Stimulated activated CD8-positive, alpha-beta memory T cell treated with anti-CD3 and anti-CD28 coated beads, Interleukin-12 subunit alpha, Interleukin-12 subunit beta, amount 100 ng/mL, for 1 hour (primary cell): ENCODE measurements at regions not wholly inside any gene's neighbourhood (a gene's known extent, or its start where the extent isn't known, plus 50 kb on each side); places are given as distances from the start of the nearest gene placed in this dataset.
"Not testable (repeated sequence)": the region's sequence is repeated elsewhere in the genome, so short reads cannot be mapped to it uniquely, and the experiment has no call there.

Experiments used
- DNase-seq: peaks from one replicate; pipeline ENCODE4 v3.0.0-alpha.2; 2020; ENCODE audit warnings: low read depth

- DNase-seq = no peak
Measured at GRCh38 chr10:64515970-64516699, 994.9 kb downstream of the REEP3 start.

DNA sequence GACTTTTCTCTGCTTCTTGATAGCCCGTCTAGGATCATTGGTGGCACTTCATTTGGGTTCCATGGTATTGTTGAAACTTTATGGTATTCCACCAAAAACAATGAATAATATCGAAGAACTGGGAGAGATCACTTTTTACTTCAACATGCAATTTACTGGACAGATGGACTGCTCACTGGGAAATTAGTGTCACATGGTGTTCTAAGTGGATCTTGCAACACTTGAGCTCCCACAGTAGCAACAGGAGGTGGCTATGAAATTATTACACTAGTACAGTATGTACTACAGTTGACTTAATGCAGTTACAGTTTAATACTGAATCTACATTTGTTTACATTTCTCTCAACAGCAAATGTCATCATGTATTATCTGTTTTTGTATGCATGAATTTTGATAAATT is 997.3 kb downstream of the REEP3 start:
- DNase-seq = no peak

GRCh38 chr10:64519427-64519826 is 998.2 kb downstream of the REEP3 start:
- no peak for DNase-seq

DNA sequence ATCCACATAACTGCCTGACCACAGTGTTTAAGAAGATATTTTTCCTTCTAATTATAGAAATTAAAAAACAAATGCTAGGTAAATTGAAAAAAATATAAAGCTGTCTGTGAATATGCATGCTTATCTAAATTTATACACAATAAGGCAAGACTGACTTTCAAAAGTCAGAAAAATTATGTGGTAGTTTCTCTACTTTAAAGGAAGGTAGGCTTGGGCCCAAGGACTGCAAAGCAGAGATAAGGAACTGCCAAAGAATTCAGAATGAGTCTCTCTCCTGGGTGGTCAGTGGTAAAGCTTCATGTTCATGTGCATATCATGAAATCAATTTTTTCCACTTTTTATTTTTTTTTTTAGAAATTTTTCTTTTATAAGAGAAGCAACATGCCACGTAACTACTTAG is 998.6 kb downstream of the REEP3 start:
- DNase-seq = no peak

DNA sequence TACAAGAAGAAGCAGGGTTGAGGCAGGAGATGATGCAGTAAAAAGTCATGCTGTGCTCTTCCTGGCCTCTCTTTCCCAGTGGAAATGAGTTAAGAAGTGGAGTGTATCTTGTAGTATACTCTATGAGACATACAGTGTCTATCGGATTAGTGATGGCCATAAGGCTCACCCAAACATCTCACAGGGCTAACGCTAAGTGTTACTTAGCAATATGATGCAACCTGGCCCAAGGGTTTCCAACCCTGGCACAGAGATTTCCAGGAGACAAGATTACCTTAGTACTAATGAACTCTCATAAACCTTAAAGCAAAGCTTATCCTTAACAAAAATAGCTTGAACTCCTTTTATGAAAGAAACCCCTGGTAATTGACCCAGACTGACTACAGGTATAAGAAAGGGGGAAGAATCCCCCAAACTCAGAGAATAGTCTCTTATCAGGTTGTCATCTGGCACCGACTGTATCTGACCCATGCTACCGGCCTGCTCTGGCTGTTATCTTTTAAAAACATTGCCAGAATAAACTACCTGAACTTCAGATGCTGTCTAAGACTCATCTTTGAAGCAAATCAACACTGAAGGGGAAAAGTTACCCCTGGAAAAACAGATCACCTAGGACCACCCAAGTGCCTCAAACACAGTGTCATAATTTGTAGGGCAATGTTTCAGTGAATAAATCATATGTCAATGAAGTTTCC is 1002.0 kb downstream of the REEP3 start:
- no peak for DNase-seq

- DNase-seq = no peak
Measured at GRCh38 chr10:64528294-64529002, 1007.2 kb downstream of the REEP3 start.

DNA sequence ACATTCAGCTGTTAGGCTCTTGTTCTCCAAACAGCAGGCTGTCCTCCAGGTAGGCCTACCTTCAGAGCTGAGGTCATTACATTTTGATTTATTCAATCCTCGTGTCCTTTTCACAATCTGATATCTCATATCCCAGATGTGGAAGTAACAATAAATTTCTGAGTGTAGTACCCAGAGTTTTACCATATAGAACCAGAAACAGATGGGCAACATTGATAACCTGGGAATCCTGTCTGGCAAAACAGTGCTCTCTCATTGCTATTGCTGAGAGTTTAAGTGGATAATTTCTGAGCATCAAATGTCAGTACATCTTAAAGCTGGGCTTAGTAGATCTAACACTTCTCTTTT is 1007.8 kb downstream of the REEP3 start:
- no peak for DNase-seq

DNA sequence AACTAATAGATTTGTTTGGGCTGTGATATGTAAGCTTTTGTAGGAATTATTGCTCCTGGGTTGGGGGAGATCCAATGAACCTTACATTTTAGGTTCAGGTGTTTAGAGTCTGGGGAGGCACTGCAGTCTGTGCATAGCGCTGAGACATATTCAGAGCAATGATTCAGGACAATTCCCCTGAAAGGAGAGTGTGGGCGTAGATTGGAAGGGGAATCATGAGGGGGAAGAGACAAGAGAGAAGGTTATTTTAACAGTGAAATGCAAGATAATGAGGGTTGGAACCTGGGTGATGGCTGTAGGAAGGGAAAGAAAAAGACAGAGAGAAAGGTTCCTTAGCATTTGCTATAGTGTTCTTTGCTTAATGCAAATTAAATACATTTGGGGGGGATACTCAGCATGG is 1013.4 kb downstream of the REEP3 start:
- no peak for DNase-seq

DNA sequence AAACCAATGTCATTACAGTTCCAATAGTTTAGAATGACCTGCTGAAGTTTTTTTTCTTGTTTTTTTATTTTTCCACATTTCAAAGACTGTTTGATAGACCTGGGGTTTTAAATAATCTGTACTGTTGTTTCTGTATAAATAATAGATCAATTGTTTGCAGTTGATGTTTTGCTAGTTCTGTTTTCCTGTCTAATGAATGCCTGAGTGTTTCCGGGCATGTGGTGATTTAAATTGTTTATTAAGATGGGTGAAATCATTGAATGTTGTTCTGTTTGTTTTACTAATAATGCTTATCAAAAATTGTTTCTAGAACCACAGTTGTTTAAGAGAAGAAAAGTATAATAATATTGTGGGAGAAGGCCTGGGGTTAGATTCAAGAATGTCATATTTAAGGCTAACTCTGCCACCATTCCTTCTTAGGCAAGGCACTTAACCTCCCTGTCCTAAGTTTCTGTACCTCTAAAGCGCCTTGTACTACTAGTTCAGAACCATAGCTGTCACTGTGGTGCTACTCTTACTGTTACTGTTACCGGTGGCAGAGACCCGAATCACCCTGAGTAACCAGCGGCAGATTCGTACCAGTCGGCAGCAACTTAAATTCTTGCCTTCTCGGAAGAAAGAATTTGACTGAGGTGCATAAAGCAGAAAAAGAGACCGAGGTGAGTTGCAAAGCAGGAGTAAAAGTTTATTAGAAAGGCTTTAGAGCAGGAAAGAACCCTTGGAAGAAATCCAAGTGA is 1014.1 kb downstream of the REEP3 start:
- DNase-seq = no peak

DNA sequence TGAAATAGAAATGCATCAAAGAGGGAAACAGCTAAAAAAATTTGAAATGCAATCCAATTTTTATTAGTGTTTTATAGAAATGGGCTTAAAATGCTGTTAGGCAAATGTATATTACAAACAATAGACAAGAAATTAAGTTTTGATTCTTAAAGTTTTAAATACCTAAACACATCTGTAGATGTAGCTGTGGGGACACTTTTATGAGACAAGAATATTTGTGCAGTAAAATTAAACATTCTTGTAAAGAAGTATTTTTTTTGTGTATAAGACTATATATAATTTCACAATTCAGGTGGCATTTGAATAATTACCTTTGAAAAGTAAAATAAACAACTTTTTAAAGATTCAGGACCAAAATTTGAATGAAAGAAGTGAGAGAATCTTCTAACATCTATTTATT is 1015.9 kb downstream of the REEP3 start:
- DNase-seq = no peak

DNA sequence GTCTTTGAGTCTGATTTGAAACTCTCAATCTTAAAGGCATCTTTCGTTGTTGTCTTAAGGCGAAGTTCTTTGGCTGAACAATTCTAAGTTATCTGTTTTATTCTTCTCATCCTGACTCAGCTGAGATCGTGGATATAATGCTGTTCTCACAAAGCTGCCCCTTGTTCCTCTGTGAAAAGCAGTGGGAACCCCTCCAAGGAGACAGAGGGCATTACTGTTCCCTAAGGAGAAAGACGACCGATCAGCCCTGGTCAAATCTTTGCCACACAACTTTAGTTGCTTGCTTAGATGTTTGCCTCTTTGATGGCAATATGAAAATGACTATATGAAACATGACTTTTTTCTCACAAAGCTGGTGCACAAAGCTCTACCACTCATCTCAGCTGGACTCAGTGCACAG is 1016.7 kb downstream of the REEP3 start:
- no peak for DNase-seq

DNA sequence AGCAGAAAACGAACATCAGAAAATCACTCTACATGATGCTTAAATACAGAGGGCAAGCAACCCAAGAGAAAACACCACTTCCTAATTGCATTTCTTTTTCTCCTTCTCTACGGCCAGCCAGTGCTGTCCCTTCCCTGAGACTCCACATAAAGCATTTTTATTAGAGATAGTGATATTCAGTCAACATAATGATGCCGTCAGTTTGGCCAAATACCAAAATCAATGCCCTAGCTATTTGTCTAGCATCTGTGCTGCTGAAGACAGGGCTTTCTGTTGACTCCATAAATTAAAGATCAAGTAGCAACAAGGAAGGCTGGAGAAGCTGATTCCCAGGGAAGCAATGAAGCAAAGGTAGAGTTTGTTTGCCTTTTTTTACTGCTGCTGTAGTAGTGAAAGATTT is 1024.9 kb downstream of the REEP3 start:
- no peak for DNase-seq

DNA sequence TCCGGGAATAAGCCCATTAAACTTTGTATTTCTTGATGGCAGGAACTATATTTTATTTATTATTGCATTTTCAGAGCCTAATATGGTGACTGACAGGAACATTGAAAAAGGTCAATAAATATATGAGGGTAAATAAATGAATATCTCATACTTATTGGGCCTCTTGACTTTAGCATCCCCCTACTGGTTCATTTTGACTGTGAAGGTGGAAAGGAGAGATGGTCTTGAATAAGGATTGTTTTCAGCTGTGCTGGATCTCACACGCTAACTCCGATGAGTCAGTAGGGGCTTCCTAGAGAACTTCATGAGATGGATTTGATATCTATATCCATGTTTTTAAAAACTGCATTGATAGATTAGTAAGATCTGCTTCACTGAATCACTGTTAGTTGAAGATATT is 1026.0 kb downstream of the REEP3 start:
- no peak for DNase-seq

- no peak for DNase-seq
Measured at GRCh38 chr10:64555666-64556065, 1034.5 kb downstream of the REEP3 start.

GRCh38 chr10:64558094-64558835 is 1037.1 kb downstream of the REEP3 start:
- no peak for DNase-seq

GRCh38 chr10:64571056-64571455 is 1049.9 kb downstream of the REEP3 start:
- no peak for DNase-seq

GRCh38 chr10:64573623-64574325 is 1052.6 kb downstream of the REEP3 start:
- DNase-seq = no peak

DNA sequence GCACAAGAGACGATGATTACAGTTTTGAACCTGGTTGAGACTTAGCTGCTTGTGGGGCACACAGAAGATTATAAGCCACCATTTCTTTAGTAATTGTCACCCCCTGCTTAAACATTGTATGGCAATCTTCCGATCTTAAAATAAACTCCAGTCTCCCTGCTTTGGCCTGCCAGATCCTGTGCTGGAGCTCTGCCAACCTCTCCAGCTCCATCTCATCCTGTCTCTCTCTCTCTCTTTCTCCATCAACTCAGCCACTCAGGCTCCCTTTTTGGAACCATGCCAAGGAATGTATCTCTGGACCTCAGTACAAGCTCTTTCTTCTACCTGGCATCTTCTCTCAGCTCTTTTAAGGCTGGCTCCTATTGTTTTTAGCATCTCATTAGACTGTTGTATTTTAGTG is 1053.2 kb downstream of the REEP3 start:
- DNase-seq = no peak

GRCh38 chr10:64576497-64576896 is 1055.3 kb downstream of the REEP3 start:
- no peak for DNase-seq

DNA sequence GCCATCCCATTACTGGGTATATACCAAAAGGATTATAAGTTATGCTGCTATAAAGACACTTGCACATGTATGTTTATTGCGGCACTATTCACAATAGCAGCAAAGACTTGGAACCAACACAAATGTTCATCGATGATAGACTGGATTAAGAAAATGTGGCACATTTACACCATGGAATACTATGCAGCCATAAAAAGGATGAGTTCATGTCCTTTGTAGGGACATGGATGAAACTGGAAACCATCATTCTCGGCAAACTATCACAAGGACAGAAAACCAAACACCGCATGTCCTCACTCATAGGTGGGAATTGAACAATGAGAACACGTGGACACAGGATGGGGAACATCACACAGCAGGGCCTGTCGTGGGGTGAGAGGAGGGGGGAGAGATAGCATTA is 1057.6 kb downstream of the REEP3 start:
- DNase-seq = not testable (repeated sequence)

DNA sequence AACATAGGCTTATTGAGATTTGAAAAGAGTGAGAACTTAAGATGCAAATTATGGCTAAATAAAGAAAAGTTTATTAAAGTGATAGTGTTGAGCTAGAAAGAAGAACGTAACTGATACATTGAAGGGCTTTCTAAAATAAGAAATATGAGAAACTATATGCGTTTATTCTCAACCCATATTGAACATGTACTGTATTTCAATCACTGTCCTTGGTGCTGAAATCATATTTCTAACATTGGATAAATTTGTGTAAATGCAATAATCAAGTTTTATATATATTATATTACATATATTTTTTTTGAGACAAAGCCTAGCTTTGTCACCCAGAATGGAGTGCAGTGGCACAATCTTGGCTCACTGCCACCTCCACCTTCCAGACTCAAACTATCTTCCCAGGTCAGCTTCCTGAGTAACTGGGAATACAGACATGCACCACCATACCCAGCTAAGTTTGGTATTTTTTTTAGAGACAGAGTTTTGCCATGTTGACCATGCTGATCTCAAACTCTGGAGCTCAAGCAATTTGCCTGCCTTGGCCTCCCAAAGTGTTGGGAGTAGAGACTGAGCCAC is 1065.8 kb downstream of the REEP3 start:
- DNase-seq = no peak
